Fibroblast of upper back skin (primary cell): ENCODE measurements at regions not wholly inside any gene's neighbourhood (a gene's known extent, or its start where the extent isn't known, plus 50 kb on each side); places are given as distances from the start of the nearest gene placed in this dataset.
"Not testable (repeated sequence)": the region's sequence is repeated elsewhere in the genome, so short reads cannot be mapped to it uniquely, and the experiment has no call there.

ENCODE experiments used
- DNase-seq: peaks from one replicate; pipeline ENCODE4 v3.0.0-alpha.2; 2013

DNA sequence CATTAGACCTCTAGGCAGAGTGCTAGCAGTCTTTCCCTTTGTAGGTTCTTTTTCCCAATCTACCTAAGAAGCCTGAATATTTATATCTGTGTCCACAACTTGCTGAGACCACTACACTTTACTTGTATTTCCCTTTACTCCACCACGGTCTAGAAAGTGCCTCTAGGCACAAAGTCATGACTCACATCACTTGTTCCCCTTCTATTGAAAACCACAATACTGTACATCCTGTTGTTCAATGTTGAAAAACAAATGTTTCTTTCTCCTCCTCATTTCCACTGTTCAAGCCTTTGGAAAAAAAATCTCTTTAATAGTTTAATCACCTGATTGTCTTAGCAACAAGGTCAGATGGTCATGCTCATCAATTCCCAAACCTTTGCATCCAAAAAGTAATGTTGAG lies 326.7 kb downstream of the GUCY2F start:
- DNase-seq: no peak

DNA sequence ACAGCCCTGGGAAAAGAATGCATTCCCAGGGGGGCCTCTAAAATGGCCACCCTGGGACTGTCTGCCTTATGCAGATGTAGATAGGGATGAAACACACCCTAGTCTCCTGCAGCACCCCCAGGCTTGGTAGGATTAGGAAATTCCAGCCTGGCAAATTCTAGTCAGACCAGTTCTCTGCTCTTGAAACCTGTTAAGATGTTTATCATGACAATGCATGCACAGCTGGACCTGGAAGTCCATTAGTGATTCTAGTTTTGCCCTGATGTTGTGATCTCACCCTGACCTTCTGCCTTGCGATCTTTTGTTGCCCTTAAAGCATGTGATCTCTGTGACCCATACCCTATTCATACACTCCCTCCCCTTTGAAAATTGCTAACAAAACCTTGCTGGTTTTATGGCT lies 337.7 kb downstream of the GUCY2F start:
- not testable (repeated sequence) for DNase-seq

- DNase-seq: no peak
Measured at GRCh38 chrX:109140463-109140862, 341.4 kb downstream of the GUCY2F start.

- no peak for DNase-seq
Measured at GRCh38 chrX:109134777-109135176, 347.1 kb downstream of the GUCY2F start.

GRCh38 chrX:109125304-109125703 lies 356.6 kb downstream of the GUCY2F start:
- DNase-seq: no peak

DNA sequence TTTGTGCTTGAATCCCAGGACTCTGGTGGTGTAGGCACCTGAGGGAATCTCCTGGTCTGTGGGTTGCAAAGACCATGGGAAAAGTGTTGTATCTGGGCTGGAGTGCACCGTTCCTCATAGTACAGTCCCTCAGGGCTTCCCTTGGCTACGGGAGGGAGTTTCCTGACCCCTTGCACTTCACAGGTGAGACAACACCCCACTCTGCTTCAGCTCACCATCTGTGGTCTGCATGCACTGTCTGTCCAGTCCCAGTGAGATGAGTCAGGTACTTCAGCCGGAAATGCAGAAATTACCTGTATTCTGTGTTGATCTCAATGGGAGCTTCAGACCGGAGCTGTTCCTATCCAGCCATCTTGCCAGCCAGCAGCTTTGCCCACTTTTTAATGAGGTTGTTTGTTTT lies 353.0 kb upstream of the IRS4 start:
- DNase-seq: no peak

DNA sequence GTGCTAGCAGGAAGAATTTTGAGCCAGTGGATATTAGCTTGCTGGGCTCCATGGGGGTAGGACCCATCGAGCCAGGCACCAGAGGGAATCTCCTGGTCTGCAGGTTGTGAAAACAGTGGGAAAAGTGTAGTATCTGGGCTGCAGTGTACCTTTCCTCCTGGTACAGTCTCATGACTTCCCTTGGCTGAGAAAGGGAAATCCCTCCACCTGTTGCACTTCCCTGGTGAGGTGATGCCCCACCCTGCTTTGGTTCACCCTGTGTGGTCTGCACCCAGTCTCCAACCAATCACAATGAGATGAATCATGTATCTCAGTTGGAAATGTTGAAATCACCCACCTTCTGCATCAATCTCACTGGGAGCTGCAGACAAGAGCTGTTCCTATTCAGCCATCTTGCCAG lies 341.4 kb upstream of the IRS4 start:
- DNase-seq: no peak

DNA sequence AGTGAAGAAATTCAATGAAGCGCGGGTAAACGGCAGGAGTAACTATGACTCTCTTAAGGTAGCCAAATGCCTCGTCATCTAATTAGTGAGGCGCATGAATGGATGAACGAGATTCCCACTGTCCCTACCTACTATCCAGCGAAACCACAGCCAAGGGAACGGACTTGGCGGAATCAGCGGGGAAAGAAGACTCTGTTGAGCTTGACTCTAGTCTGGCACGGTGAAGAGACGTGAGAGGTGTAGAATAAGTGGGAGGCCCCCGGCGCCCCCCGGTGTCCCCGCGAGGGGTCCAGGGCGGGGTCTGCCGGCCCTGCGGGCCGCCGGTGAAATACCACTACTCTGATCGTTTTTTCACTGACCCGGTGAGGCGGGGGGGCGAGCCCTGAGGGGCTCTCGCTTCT lies 317.8 kb upstream of the IRS4 start:
- peak; percentile 3 for DNase-seq

- DNase-seq: no peak
Measured at GRCh38 chrX:109049903-109050302, 313.5 kb upstream of the IRS4 start.

DNA sequence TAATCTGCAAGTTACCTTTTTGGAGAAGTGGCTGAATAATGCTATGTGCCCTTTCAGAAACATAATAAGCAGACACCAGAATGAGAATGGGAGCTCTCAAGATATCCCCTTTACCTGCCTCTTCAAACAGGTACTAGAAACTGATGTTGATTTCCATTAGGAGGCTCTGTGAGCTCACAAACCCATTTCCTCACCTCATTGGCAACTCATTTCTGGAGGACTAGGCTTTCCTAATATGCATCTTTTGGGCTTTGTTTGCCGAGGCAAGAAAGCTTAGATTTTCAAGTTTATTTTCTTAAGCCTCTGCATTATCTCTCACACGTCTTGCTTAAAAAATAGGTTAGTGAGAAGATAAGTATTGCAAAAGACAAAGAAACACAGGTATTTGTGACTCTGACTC lies 313.1 kb upstream of the IRS4 start:
- no peak for DNase-seq

- no peak for DNase-seq
Measured at GRCh38 chrX:109040057-109040456, 303.7 kb upstream of the IRS4 start.

DNA sequence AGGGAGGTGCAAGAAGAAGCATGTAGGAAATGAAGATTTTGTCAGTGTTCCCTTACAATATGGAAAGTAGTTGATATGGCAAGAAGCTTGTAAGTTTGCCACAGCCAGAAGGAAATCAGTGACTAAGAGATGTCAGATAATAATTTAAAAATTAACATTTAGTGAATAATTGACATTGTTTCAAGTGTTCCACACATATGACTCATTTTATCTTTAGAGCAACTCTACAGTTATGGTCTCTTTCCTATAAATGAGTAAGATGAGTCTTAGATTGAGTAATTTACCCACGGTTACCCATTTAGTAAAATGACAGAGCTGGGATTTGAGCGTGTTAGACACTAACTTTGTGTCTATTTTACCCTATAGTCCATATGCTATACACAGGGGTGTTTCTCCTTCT lies 300.3 kb upstream of the IRS4 start:
- DNase-seq: peak; percentile 0

- DNase-seq: no peak
Measured at GRCh38 chrX:108993909-108994308, 257.5 kb upstream of the IRS4 start.

- not testable (repeated sequence) for DNase-seq
Measured at GRCh38 chrX:108972899-108973298, 236.5 kb upstream of the IRS4 start.

DNA sequence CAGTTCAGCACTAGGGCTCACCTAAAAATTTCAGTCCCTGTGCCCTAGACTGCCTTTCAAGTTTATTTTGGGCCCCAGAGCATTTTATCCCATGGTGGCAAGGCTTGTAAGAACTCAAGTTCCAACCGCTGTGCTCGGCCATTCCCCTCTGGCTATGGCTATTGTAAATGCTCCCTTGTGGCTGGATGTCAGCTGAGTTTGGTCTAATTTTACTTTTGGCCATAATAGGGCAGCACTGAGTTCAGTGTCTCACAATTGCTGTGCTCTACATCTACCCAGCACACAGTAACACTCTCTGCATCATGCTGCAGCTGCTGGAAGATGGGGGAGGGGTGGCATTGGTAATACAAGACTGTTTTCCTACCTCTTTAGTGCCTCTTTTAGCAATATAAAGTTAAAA lies 210.8 kb upstream of the IRS4 start:
- no peak for DNase-seq

DNA sequence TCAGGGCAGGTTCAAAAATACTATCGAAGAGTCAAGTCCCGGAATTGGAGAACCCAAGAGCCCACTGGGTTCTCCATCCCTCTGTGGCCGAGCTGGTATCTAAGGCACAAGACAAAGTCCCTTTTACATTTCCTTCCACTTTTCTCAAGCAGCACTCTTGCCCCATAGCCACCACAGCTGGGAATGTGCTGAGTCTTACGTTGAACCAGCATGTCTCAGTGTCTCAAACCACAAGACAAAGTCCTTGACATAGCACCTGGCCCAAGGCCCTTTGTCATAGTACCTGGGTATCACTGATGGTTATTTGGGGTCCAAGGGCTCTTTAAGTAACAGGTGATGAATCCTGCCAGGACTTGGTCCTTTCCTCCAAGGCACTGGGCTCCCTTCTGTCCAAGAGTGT lies 210.2 kb upstream of the IRS4 start:
- no peak for DNase-seq

DNA sequence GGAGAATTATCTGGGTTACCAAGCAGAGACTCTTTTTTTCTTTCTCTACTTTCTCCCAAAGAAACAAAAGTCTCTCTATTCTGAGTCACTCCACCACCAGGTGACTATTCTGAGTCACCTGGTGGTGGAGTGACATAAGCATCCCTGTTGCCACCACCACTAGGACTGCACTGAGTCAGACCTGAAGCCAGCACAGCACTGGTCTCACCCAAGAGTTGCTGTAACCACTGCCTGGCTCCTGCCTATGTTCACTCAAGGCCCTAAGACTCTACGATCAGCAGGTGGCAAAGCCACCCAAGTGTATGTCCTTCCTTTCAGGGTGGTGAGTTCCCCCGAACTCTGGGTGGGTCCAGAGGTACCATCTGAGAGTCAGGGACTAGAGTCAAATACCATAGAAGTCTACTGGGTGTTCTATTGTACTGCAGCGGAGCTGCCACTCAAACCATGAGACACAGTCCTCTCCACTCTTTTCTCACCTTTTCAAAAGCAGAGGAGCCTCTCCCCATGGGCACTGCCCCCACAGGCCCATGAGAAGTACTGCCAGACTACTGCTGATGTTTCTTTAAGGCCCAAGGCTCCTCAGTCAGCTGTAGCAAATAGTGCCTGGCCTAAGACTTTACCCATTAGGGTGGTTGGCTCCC lies 209.6 kb upstream of the IRS4 start:
- DNase-seq: no peak

DNA sequence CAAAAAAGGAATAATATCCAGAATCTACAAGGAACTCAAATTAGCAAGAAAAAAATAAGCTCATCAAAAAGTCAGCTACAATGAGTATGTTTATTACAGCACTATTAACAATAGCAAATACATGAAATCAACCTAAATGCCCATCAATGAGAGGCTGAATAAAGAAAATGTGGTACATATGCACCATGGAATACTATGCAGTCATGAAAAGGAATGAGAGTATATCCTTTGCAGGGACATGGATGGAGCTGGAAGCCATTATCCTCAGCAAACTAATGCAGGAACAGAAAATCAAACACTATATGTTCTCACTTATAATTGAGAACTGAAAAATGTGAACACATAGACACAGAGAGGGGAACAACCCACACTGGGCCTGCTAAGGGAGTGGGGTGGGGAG lies 178.4 kb upstream of the IRS4 start:
- DNase-seq: no peak

DNA sequence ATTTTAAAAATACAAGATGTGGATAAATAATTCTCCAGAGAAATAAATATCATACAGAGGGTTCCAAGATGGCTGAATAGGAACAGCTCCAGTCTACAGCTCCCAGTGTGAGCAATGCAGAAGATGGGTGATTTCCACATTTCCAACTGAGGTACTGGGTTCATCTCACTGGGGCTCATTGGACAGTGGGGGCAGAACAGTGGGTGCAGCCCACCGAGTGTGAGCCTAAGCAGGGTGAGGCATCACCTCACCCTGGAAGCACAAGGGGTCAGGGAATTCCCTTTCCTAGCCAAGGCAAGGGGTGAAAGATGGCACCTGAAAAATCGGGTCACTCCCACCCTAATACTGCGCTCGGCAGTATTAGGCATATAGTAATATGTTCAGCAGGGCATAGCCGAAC lies 167.5 kb upstream of the IRS4 start:
- DNase-seq: not testable (repeated sequence)

DNA sequence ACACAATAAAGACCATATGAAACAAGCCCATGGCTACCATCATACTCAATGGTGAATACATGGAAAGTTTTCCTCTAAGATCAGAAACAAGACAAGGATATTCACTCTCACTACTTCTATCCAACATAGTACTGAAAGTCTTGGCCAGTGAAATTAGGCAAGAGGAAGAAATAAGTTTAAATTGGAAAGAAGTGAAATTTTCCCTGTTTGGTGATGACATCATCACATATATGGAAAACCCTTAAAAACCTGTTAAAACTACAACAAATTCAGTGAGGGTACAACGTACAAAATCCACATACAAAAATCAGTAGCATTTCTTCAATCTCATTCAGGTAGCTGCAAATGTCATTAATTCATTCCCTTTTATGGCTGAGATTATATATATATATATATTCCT lies 164.0 kb upstream of the IRS4 start:
- DNase-seq: no peak

DNA sequence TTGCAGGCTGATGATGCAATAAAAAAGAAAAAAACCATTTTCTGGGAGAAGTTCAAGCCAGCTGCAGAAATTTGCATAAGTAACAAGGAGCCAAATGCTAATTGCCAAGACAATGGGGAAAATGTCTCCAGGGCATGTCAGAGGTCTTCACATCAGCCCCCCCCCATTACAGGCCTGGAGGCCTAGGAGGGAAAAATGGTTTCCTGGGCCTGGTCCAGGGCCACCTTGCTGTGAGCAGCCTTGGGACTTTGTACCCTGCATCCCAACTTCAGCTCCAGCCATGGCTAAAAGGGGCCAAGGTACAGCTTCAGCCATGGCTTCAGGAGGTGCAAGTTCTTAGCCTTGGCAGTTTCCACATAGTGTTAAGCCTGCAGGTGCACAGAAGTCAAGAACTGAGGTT lies 160.0 kb upstream of the IRS4 start:
- not testable (repeated sequence) for DNase-seq

- no peak for DNase-seq
Measured at GRCh38 chrX:108892501-108892900, 156.1 kb upstream of the IRS4 start.

DNA sequence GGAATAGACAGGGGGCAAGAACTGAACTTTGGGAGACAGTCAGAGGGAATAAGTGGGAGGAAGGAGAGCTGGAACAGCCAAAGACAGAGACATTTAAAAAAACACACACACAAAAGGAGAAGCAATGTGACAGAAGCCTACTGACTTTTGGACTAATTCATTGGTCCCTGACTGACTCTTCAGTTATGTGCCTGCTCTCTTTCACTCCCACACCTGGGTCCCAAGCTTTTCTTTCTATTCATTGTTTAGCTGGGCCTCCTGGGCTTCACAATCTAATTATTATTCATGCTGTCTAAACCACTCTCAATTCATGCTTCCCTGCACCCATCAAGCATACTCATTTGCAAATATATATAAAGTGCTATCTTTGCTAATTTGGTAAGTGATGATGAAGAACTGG lies 139.2 kb upstream of the IRS4 start:
- no peak for DNase-seq

DNA sequence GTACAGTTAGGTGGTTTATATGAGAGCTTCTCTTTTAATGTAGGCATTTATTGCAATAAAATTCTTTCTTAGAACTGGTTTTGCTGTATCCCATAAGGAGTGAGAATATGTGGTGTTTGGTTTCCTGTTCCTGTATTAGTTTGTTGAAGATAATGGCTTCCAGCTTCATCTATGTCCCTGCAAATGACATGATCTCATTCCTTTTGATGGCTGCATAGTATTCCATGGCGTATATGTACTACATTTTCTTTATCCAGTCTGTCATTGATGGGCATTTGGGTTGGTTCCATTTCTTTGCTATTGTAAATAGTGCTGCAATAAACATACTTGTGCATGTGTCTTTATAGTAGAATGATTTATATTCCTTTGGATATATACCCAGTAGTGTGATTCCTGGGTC lies 106.7 kb upstream of the IRS4 start:
- not testable (repeated sequence) for DNase-seq

DNA sequence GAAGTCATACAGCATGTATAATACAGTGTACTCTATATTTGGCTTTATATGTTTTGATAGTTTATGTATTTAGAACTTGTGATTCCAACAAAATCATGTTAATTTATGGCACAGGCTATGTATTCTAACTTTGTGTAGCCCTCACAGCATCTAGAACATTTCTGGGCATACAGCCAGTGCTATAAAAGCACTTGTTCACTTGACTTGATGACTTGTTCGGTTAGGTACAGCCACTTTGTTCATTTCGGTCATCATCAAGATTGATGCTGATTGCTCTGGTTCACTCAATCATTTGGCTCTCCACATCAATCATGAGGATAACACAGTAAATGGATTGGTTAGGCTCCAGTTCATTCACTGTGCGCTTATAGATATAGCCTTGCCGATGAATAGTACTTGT lies 97.6 kb upstream of the IRS4 start:
- DNase-seq: no peak

DNA sequence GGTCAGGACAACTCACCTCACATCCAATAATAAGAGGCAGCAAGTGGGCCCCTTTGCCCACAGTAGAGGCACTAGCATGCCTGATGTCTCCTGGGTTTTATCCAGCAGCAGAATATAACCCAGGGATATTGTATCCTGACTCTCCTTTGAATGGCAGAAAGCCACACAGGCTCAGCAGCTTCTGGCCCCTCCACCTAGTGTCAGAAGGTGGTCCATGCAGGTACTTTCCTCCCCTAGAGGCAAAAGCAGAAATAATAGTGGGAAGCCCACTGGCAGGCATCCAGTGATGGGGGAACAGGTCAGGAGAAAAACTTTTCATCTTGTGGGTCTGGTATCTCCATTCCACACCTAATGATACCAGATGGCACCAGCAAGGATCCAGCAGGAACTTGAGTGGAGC lies 75.5 kb upstream of the IRS4 start:
- DNase-seq: no peak
